IMR-90 (cell line): ENCODE measurements at regions not wholly inside any gene's neighbourhood (a gene's known extent, or its start where the extent isn't known, plus 50 kb on each side); places are given as distances from the start of the nearest gene placed in this dataset.
"Not testable (repeated sequence)": the region's sequence is repeated elsewhere in the genome, so short reads cannot be mapped to it uniquely, and the experiment has no call there.

ENCODE experiments used
- ATAC-seq: fragments of 200-7000 bp; cut with Tn5 transposase; 2 replicates; pipeline ENCODE4 v1.9.1; 2020; ENCODE audit warnings: low read depth, mild to moderate bottlenecking, moderate library complexity
- BruUV-seq: library from RNA; stranded (reverse); fragments of 400-500 nt; replicated peaks from 2 replicates; lab custom pipeline; 2021; lab: Mats Ljungman, UMichigan
- CTCF ChIA-PET: fragments of 300-600 bp; formaldehyde crosslinking; extraction: SDS; loops from one replicate; lab custom pipeline; 2021; ENCODE audit warnings: antibody characterized with exemption; lab: Yijun Ruan, JAX
- POLR2A ChIA-PET: fragments of 300-600 bp; sonication (Branson Sonifier 250); formaldehyde crosslinking; loops from one replicate; lab custom pipeline; 2022; ENCODE audit warnings: antibody characterized with exemption; ENCODE audit not compliant: unreplicated experiment; lab: Charles Lee
- DNase-seq: peaks from one replicate; pipeline ENCODE4 v3.0.0; 2013
- H2AFZ ChIP-seq: replicated peaks from 2 replicates; pipeline ENCODE3; 2013; ENCODE audit warnings: low read length, mild to moderate bottlenecking; ENCODE audit not compliant: poor library complexity
- H2AK5ac ChIP-seq: 2 replicates; pipeline ENCODE4 v1.6.1; 2013; ENCODE audit warnings: low read depth, low read length, inconsistent platforms
- H2AK9ac ChIP-seq: replicated peaks from 2 replicates; pipeline ENCODE3; 2013; ENCODE audit warnings: mild to moderate bottlenecking, low read depth, low read length, moderate library complexity; ENCODE audit not compliant: poor library complexity
- H2BK120ac ChIP-seq: 2 replicates; pipeline ENCODE4 v1.6.1; 2013; ENCODE audit warnings: low read depth, low read length, inconsistent platforms
- H2BK15ac ChIP-seq: 3 replicates; pipeline ENCODE4 v1.6.1; 2013; ENCODE audit warnings: low read depth, low read length, inconsistent platforms
- H2BK20ac ChIP-seq: 2 replicates; pipeline ENCODE4 v1.6.1; 2013; ENCODE audit warnings: low read depth, mild to moderate bottlenecking, inconsistent platforms, low read length, moderate library complexity
- H2BK5ac ChIP-seq: 2 replicates; pipeline ENCODE4 v1.6.1; 2013; ENCODE audit warnings: mild to moderate bottlenecking, low read depth, low read length, inconsistent platforms; ENCODE audit not compliant: poor library complexity, severe bottlenecking
- H3K14ac ChIP-seq: replicated peaks from 2 replicates; pipeline ENCODE4 v1.6.1; 2013; ENCODE audit warnings: low read depth, low read length, inconsistent platforms
- H3K18ac ChIP-seq: 2 replicates; pipeline ENCODE4 v1.6.1; 2013; ENCODE audit warnings: low read depth, low read length, control low read depth
- H3K23ac ChIP-seq: 2 replicates; pipeline ENCODE4 v1.6.1; 2013; ENCODE audit warnings: low read depth, low read length, inconsistent platforms
- H3K27ac ChIP-seq: 2 replicates; pipeline ENCODE4 v1.5.1; 2013; ENCODE audit warnings: mild to moderate bottlenecking, control low read depth, low read length; ENCODE audit not compliant: insufficient read depth
- H3K27me3 ChIP-seq: 2 replicates; pipeline ENCODE4 v1.6.1; 2013; ENCODE audit warnings: low read length; ENCODE audit not compliant: control insufficient read depth, insufficient read depth
- H3K36me3 ChIP-seq: 2 replicates; pipeline ENCODE4 v1.6.1; 2013; ENCODE audit warnings: low read length, mixed read lengths; ENCODE audit not compliant: control insufficient read depth, insufficient read depth
- H3K4ac ChIP-seq: 2 replicates; pipeline ENCODE4 v1.6.1; 2013; ENCODE audit warnings: low read depth, low read length, inconsistent platforms
- H3K4me1 ChIP-seq: 2 replicates; pipeline ENCODE4 v1.6.1; 2013; ENCODE audit warnings: low read length, mixed read lengths; ENCODE audit not compliant: control insufficient read depth, insufficient read depth
- H3K4me2 ChIP-seq: 2 replicates; pipeline ENCODE4 v1.6.1; 2013; ENCODE audit warnings: low read depth, mild to moderate bottlenecking, control low read depth, low read length, moderate library complexity
- H3K4me3 ChIP-seq: 2 replicates; pipeline ENCODE4 v1.5.1; 2013; ENCODE audit warnings: low read depth, mild to moderate bottlenecking, control low read depth, low read length, moderate library complexity; ENCODE audit not compliant: insufficient read depth
- H3K56ac ChIP-seq: 2 replicates; pipeline ENCODE4 v1.6.1; 2013; ENCODE audit warnings: low read length, inconsistent platforms; ENCODE audit not compliant: insufficient read depth; ENCODE audit errors: extremely low read depth
- H3K79me1 ChIP-seq, 2 experiments: 2 replicates each; pipeline ENCODE4 v1.6.1; 2013; ENCODE audit warnings: low read length in 2 of 2, inconsistent platforms in 1 of 2, low read depth in 1 of 2
- H3K9ac ChIP-seq: 2 replicates; pipeline ENCODE4 v1.6.1; 2013; ENCODE audit warnings: low read depth, low read length, control low read depth
- H3K9me1 ChIP-seq: 2 replicates; pipeline ENCODE4 v1.6.1; 2013; ENCODE audit warnings: low read length, inconsistent platforms; ENCODE audit not compliant: insufficient read depth
- H3K9me3 ChIP-seq: 2 replicates; pipeline ENCODE4 v1.6.1; 2013; ENCODE audit warnings: low read length; ENCODE audit not compliant: control insufficient read depth, insufficient read depth
- H4K20me1 ChIP-seq: 2 replicates; pipeline ENCODE4 v1.6.1; 2013; ENCODE audit warnings: low read length, inconsistent platforms; ENCODE audit not compliant: insufficient read depth
- H4K5ac ChIP-seq: 2 replicates; pipeline ENCODE4 v1.6.1; 2013; ENCODE audit warnings: mild to moderate bottlenecking, low read depth, low read length, control low read depth
- H4K8ac ChIP-seq, 2 experiments: 2 replicates each; pipeline ENCODE4 v1.6.1; 2013; ENCODE audit warnings: low read depth in 2 of 2, low read length in 2 of 2, control low read depth in 1 of 2, inconsistent platforms in 1 of 2
- H4K91ac ChIP-seq: 2 replicates; pipeline ENCODE4 v1.6.1; 2013; ENCODE audit warnings: low read depth, low read length, inconsistent platforms; ENCODE audit not compliant: insufficient read depth
- WGBS, 2 experiments: methylation state at CpG; one replicate each; pipeline versions ENCODE4 v1.1.5 to v1.1.7; 2013; ENCODE audit warnings: missing lambda C conversion rate in 2 of 2; ENCODE audit not compliant: insufficient read length in 1 of 2; ENCODE audit errors: extremely low coverage in 2 of 2; 5-methylcytosine and 5-hydroxymethylcytosine counted together
- dilution Hi-C: fragments of 300-500 bp; cut with HindIII; formaldehyde crosslinking; loops from one replicate; pipeline ENCODE4 v1.14.3; 2018; ENCODE audit warnings: low sequenced_read_pairs; ENCODE audit not compliant: unreplicated experiment
- in situ Hi-C: fragments of 300-500 bp; cut with MboI; formaldehyde crosslinking; loops from 3 replicates; pipeline ENCODE4 v1.14.3; 2019; ENCODE audit warnings: low sequenced_read_pairs, inconsistent platforms, mixed read lengths
- intact Hi-C: fragments of 100-400 bp; cut with micrococcal nuclease; formaldehyde crosslinking; loops from 2 replicates; pipeline ENCODE4 v1.10.0; 2022

GRCh38 chr1:78336751-78337150 lies 154.0 kb upstream of the PTGFR start:
- H3K4me1 ChIP-seq, H2BK20ac ChIP-seq, H2BK120ac ChIP-seq, H2AK9ac ChIP-seq, H2AFZ ChIP-seq, H2BK15ac ChIP-seq, H4K8ac ChIP-seq, H3K27me3 ChIP-seq, in situ Hi-C loops, H3K36me3 ChIP-seq, H4K5ac ChIP-seq, POLR2A ChIA-PET, H4K20me1 ChIP-seq, H3K18ac ChIP-seq, H3K56ac ChIP-seq, BruUV-seq, H2BK5ac ChIP-seq, H3K14ac ChIP-seq, H3K9ac ChIP-seq, H3K9me3 ChIP-seq, H3K79me1 ChIP-seq, H3K4me3 ChIP-seq, dilution Hi-C loops, H2AK5ac ChIP-seq, H3K27ac ChIP-seq, H3K4me2 ChIP-seq, H3K23ac ChIP-seq, CTCF ChIA-PET, H3K4ac ChIP-seq, ATAC-seq, DNase-seq, H4K91ac ChIP-seq, H3K9me1 ChIP-seq: not testable (repeated sequence)
- no CpG with 5 or more reads among the region's 3 CpGs for WGBS, 2 experiments
- intact Hi-C loops = loop anchor here (10.0 kb wide), 1 partner anchor 62 kb away; no protein-coding TSS in a partner anchor
